Muscle layer of duodenum (tissue), 2 donors: ENCODE measurements at regions not wholly inside any gene's neighbourhood (a gene's known extent, or its start where the extent isn't known, plus 50 kb on each side); places are given as distances from the start of the nearest gene placed in this dataset.

Experiments
- H3K27ac ChIP-seq: one replicate; pipeline ENCODE4 v1.7.0; 2013; ENCODE audit warnings: mild to moderate bottlenecking, low read length
- H3K27me3 ChIP-seq: one replicate; pipeline ENCODE4 v1.7.0; 2013; ENCODE audit warnings: low read depth, mild to moderate bottlenecking, control low read depth, low read length
- H3K36me3 ChIP-seq, 2 donors: one replicate each; pipeline ENCODE4 v1.7.0; 2013; ENCODE audit warnings: low read length in 2 of 2, control low read depth in 1 of 2, mild to moderate bottlenecking in 1 of 2; ENCODE audit not compliant: insufficient read depth in 2 of 2, control insufficient read depth in 1 of 2
- H3K4me1 ChIP-seq, 2 donors: one replicate each; pipeline ENCODE4 v1.7.0; 2013; ENCODE audit warnings: low read length in 2 of 2, mild to moderate bottlenecking in 2 of 2, control low read depth in 1 of 2, moderate library complexity in 1 of 2; ENCODE audit not compliant: insufficient read depth in 2 of 2, control insufficient read depth in 1 of 2
- H3K4me3 ChIP-seq, 2 donors: one replicate each; pipeline ENCODE4 v1.7.0; 2013; ENCODE audit warnings: low read length in 2 of 2, low read depth in 1 of 2, mild to moderate bottlenecking in 1 of 2
- H3K9me3 ChIP-seq, 2 donors: one replicate each; pipeline ENCODE4 v1.7.0; 2013; ENCODE audit warnings: low read length in 2 of 2, control low read depth in 1 of 2, mild to moderate bottlenecking in 1 of 2; ENCODE audit not compliant: control insufficient read depth in 1 of 2
- donor health status: healthy.

GRCh38 chr13:57443494-57443893 lies 188.1 kb upstream of the PCDH17 start:
- Histone ChIP-seq H3K27me3 (no peaks in the 10 kb centered on the region), H3K4me1 (no peaks in the 10 kb centered on the region), H3K4me3 (no peak overlapping the region), H3K9me3 (no peaks in the 10 kb centered on the region), H3K36me3 (no peaks in the 10 kb centered on the region), H3K27ac (no peak overlapping the region)

GRCh38 chr13:57450356-57450755 lies 181.2 kb upstream of the PCDH17 start:
- no peak overlapping the region for H3K4me3 ChIP-seq
- no peaks in the 10 kb centered on the region for H3K4me1 ChIP-seq

GRCh38 chr13:57452228-57452627 lies 179.3 kb upstream of the PCDH17 start:
- Histone ChIP-seq H3K27ac (no peak overlapping the region), H3K9me3 (no peaks in the 10 kb centered on the region), H3K4me3 (no peak overlapping the region), H3K36me3 (no peaks in the 10 kb centered on the region), H3K27me3 (no peaks in the 10 kb centered on the region), H3K4me1 (no peaks in the 10 kb centered on the region)

More at GRCh38 chr13:57450356-57450755, 181.2 kb upstream of the PCDH17 start:
- H3K27ac ChIP-seq: no peak overlapping the region
- no peaks in the 10 kb centered on the region for H3K27me3 ChIP-seq
- no peaks in the 10 kb centered on the region for H3K36me3 ChIP-seq
- no peaks in the 10 kb centered on the region for H3K9me3 ChIP-seq

GRCh38 chr13:57470491-57470890 lies 161.1 kb upstream of the PCDH17 start:
- H3K27me3 ChIP-seq: no peaks in the 10 kb centered on the region

GRCh38 chr13:57491318-57491717 lies 140.2 kb upstream of the PCDH17 start:
- H3K4me3 ChIP-seq: no peak overlapping the region
- H3K27me3 ChIP-seq: no peaks in the 10 kb centered on the region
- H3K4me1 ChIP-seq: no peaks in the 10 kb centered on the region
- H3K9me3 ChIP-seq: peaks cover 0 to 3% of the 10 kb centered on the region in 2 donors
- no peak overlapping the region for H3K27ac ChIP-seq
- H3K36me3 ChIP-seq: no peaks in the 10 kb centered on the region

More at GRCh38 chr13:57470491-57470890, 161.1 kb upstream of the PCDH17 start:
- Histone ChIP-seq H3K36me3 (no peaks in the 10 kb centered on the region), H3K27ac (no peak overlapping the region), H3K9me3 (peaks cover 0 to 4% of the 10 kb centered on the region in 2 donors), H3K4me3 (no peak overlapping the region), H3K4me1 (no peaks in the 10 kb centered on the region)

- Histone ChIP-seq H3K27ac (no peak overlapping the region), H3K4me3 (no peak overlapping the region), H3K9me3 (no peaks in the 10 kb centered on the region), H3K4me1 (no peaks in the 10 kb centered on the region), H3K36me3 (no peaks in the 10 kb centered on the region), H3K27me3 (no peaks in the 10 kb centered on the region)
Measured at GRCh38 chr13:57507752-57508463, 123.6 kb upstream of the PCDH17 start.

- no peaks in the 10 kb centered on the region for H3K36me3 ChIP-seq
- no peaks in the 10 kb centered on the region for H3K27me3 ChIP-seq
- no peak overlapping the region for H3K4me3 ChIP-seq
- H3K27ac ChIP-seq: no peak overlapping the region
- no peaks in the 10 kb centered on the region for H3K9me3 ChIP-seq
- H3K4me1 ChIP-seq: no peaks in the 10 kb centered on the region
Measured at GRCh38 chr13:57511603-57512002, 119.9 kb upstream of the PCDH17 start.

- H3K27me3 ChIP-seq: no peaks in the 10 kb centered on the region
- H3K9me3 ChIP-seq: peaks cover 0 to 2% of the 10 kb centered on the region in 2 donors
- no peak overlapping the region for H3K4me3 ChIP-seq
- no peaks in the 10 kb centered on the region for H3K36me3 ChIP-seq
- no peaks in the 10 kb centered on the region for H3K4me1 ChIP-seq
- H3K27ac ChIP-seq: no peak overlapping the region
Measured at GRCh38 chr13:57527114-57527735, 104.3 kb upstream of the PCDH17 start.

GRCh38 chr13:57531256-57531655 lies 100.3 kb upstream of the PCDH17 start:
- Histone ChIP-seq H3K9me3 (peaks cover 0 to 2% of the 10 kb centered on the region in 2 donors), H3K27me3 (no peaks in the 10 kb centered on the region), H3K36me3 (no peaks in the 10 kb centered on the region), H3K4me1 (no peaks in the 10 kb centered on the region), H3K4me3 (no peak overlapping the region), H3K27ac (no peak overlapping the region)

- H3K27ac ChIP-seq: no peak overlapping the region
- no peaks in the 10 kb centered on the region for H3K27me3 ChIP-seq
- no peaks in the 10 kb centered on the region for H3K9me3 ChIP-seq
- H3K36me3 ChIP-seq: no peaks in the 10 kb centered on the region
- H3K4me1 ChIP-seq: no peaks in the 10 kb centered on the region
- no peak overlapping the region for H3K4me3 ChIP-seq
Measured at GRCh38 chr13:57546942-57547341, 84.6 kb upstream of the PCDH17 start.

GRCh38 chr13:57552437-57552836 lies 79.1 kb upstream of the PCDH17 start:
- Histone ChIP-seq H3K27ac (no peak overlapping the region), H3K9me3 (peaks cover 0 to 4% of the 10 kb centered on the region in 2 donors), H3K4me1 (no peaks in the 10 kb centered on the region), H3K4me3 (no peak overlapping the region), H3K36me3 (no peaks in the 10 kb centered on the region), H3K27me3 (no peaks in the 10 kb centered on the region)
